Endometrium (tissue), 2 donors: ENCODE measurements at regions not wholly inside any gene's neighbourhood (a gene's known extent, or its start where the extent isn't known, plus 50 kb on each side); places are given as distances from the start of the nearest gene placed in this dataset.
"Not testable (repeated sequence)": the region's sequence is repeated elsewhere in the genome, so short reads cannot be mapped to it uniquely, and the experiment has no call there.

Experiments used
- FAIRE-seq: peaks from 2 replicates; lab custom pipeline; 2012; peaks lifted over from hg19 to GRCh38; lab: Jason Lieb, UNC
- donor health status: control.
- donor health status: control.

- FAIRE-seq = not testable (repeated sequence)
Observed at GRCh38 chr9:87049929-87050608, 102.8 kb upstream of the GAS1 start.

GRCh38 chr9:87054999-87055686 is 107.8 kb upstream of the GAS1 start:
- no peak for FAIRE-seq

GRCh38 chr9:87059772-87060171 is 112.5 kb upstream of the GAS1 start:
- FAIRE-seq = no peak

GRCh38 chr9:87062746-87063145 is 115.4 kb upstream of the GAS1 start:
- FAIRE-seq = no peak

GRCh38 chr9:87063246-87063645 is 115.9 kb upstream of the GAS1 start:
- no peak for FAIRE-seq

- FAIRE-seq = no peak
Observed at GRCh38 chr9:87063871-87064270, 116.6 kb upstream of the GAS1 start.

- no peak for FAIRE-seq
Observed at GRCh38 chr9:87064311-87064710, 117.0 kb upstream of the GAS1 start.

- no peak for FAIRE-seq
Observed at GRCh38 chr9:87065981-87066380, 118.7 kb upstream of the GAS1 start.

GRCh38 chr9:87067426-87067825 is 120.1 kb upstream of the GAS1 start:
- FAIRE-seq = no peak

- FAIRE-seq = no peak
Observed at GRCh38 chr9:87068177-87068840, 121.0 kb upstream of the GAS1 start.

GRCh38 chr9:87069690-87070089 is 122.4 kb upstream of the GAS1 start:
- FAIRE-seq = no peak

- FAIRE-seq = no peak
Observed at GRCh38 chr9:87070336-87070735, 123.0 kb upstream of the GAS1 start.

GRCh38 chr9:87071473-87071872 is 124.2 kb upstream of the GAS1 start:
- no peak for FAIRE-seq

GRCh38 chr9:87073692-87074091 is 126.4 kb upstream of the GAS1 start:
- no peak for FAIRE-seq

- no peak for FAIRE-seq
Observed at GRCh38 chr9:87075537-87075936, 128.2 kb upstream of the GAS1 start.

GRCh38 chr9:87076825-87077224 is 129.5 kb upstream of the GAS1 start:
- FAIRE-seq = no peak

- FAIRE-seq = no peak
Observed at GRCh38 chr9:87077986-87078385, 130.7 kb upstream of the GAS1 start.

GRCh38 chr9:87080512-87081264 is 133.4 kb upstream of the GAS1 start:
- FAIRE-seq = no peak

- FAIRE-seq = no peak
Observed at GRCh38 chr9:87081503-87081902, 134.2 kb upstream of the GAS1 start.

- no peak for FAIRE-seq
Observed at GRCh38 chr9:87083986-87084385, 136.7 kb upstream of the GAS1 start.

- no peak for FAIRE-seq
Observed at GRCh38 chr9:87084407-87084806, 137.1 kb upstream of the GAS1 start.

- no peak for FAIRE-seq
Observed at GRCh38 chr9:87085073-87085472, 137.8 kb upstream of the GAS1 start.

- FAIRE-seq = no peak
Observed at GRCh38 chr9:87085521-87085920, 138.2 kb upstream of the GAS1 start.
